ENCODE measurements at regions not wholly inside any gene's neighbourhood (a gene's known extent, or its start where the extent isn't known, plus 50 kb on each side); places are given as distances from the start of the nearest gene placed in this dataset.

DNA sequence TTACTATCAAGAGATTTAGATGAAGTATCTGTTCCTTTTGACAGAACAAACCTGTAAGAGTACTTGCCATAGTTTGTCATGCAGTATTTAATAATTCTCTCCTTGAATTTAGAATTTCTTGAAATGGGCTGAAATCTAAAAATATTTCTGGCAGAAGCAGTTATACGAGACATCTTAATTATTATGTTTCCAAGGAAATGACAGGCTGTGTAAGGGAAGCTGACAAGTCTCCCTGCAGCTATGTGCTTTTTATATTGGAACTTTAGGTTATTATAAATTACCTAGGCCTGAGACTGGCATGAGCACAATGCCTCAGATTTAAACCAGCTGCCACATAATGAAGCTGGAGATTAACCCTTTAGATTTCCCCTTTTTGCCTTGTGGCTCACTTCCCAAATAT lies 365.0 kb upstream of the EPHA6 start:
- no peaks in the 10 kb centered on the region for H3K36me3 Mint-ChIP-seq (ENCODE audit: low read depth)
- peaks cover 31% of the 10 kb centered on the region for H3K9me3 Mint-ChIP-seq
- DNase-seq: no peak
- no peaks in the 10 kb centered on the region; the same call in 1 of the 2 replicates for H3K27me3 Mint-ChIP-seq (ENCODE audit: insufficient read depth)
- no peaks in the 10 kb centered on the region for H3K4me1 Mint-ChIP-seq (ENCODE audit: low read depth)
- no peak overlapping the region for H3K27ac Mint-ChIP-seq
- TF ChIP-seq CTCF (IDR thresholded peaks at IDR 0.05): no peak
- H3K4me3 Mint-ChIP-seq: no peak overlapping the region

GRCh38 chr3:96449803-96450202 lies 364.6 kb upstream of the EPHA6 start:
- TF ChIP-seq CTCF (IDR thresholded peaks at IDR 0.05): no peak
- no peak overlapping the region for H3K27ac Mint-ChIP-seq
- no peaks in the 10 kb centered on the region; the same call in 1 of the 2 replicates for H3K27me3 Mint-ChIP-seq (ENCODE audit: insufficient read depth)
- H3K4me3 Mint-ChIP-seq: no peak overlapping the region
- no peak for DNase-seq
- H3K36me3 Mint-ChIP-seq (ENCODE audit: low read depth): no peaks in the 10 kb centered on the region
- no peaks in the 10 kb centered on the region for H3K4me1 Mint-ChIP-seq (ENCODE audit: low read depth)
- peaks cover 28% of the 10 kb centered on the region for H3K9me3 Mint-ChIP-seq

GRCh38 chr3:96450699-96451098 lies 363.7 kb upstream of the EPHA6 start:
- H3K4me1 Mint-ChIP-seq (ENCODE audit: low read depth): no peaks in the 10 kb centered on the region
- no peak for DNase-seq
- no peaks in the 10 kb centered on the region for H3K36me3 Mint-ChIP-seq (ENCODE audit: low read depth)

GRCh38 chr3:96465521-96465920 lies 348.9 kb upstream of the EPHA6 start:
- H3K36me3 Mint-ChIP-seq (ENCODE audit: low read depth): no peaks in the 10 kb centered on the region
- 0 out of 2 replicates have a peak, but pooled peaks cover 5% of the 10 kb centered on the region for H3K9me3 Mint-ChIP-seq
- no peak overlapping the region for H3K4me3 Mint-ChIP-seq
- no peak for DNase-seq
- no peak overlapping the region for H3K27ac Mint-ChIP-seq
- no peaks in the 10 kb centered on the region; the same call in 1 of the 2 replicates for H3K27me3 Mint-ChIP-seq (ENCODE audit: insufficient read depth)
- TF ChIP-seq CTCF (IDR thresholded peaks at IDR 0.05): no peak
- no peaks in the 10 kb centered on the region for H3K4me1 Mint-ChIP-seq (ENCODE audit: low read depth)

More at GRCh38 chr3:96450699-96451098, 363.7 kb upstream of the EPHA6 start:
- no peak for TF ChIP-seq CTCF (IDR thresholded peaks at IDR 0.05)
- peaks cover 31% of the 10 kb centered on the region for H3K9me3 Mint-ChIP-seq
- H3K27ac Mint-ChIP-seq: no peak overlapping the region
- H3K27me3 Mint-ChIP-seq (ENCODE audit: insufficient read depth): no peaks in the 10 kb centered on the region; the same call in 1 of the 2 replicates
- no peak overlapping the region for H3K4me3 Mint-ChIP-seq

GRCh38 chr3:96466441-96466840 lies 348.0 kb upstream of the EPHA6 start:
- Mint-ChIP-seq H3K4me1 (ENCODE audit: low read depth) (no peaks in the 10 kb centered on the region), H3K36me3 (ENCODE audit: low read depth) (no peaks in the 10 kb centered on the region), H3K27me3 (ENCODE audit: insufficient read depth) (no peaks in the 10 kb centered on the region; the same call in 1 of the 2 replicates), H3K9me3 (0 out of 2 replicates have a peak, but pooled peaks cover 5% of the 10 kb centered on the region), H3K27ac (no peak overlapping the region), H3K4me3 (no peak overlapping the region)
- no peak for DNase-seq
- no peak for TF ChIP-seq CTCF (IDR thresholded peaks at IDR 0.05)

GRCh38 chr3:96467639-96468038 lies 346.8 kb upstream of the EPHA6 start:
- DNase-seq: no peak
- Mint-ChIP-seq H3K27me3 (ENCODE audit: insufficient read depth) (no peaks in the 10 kb centered on the region; the same call in 1 of the 2 replicates), H3K9me3 (peaks cover 10% of the 10 kb centered on the region), H3K4me3 (no peak overlapping the region), H3K36me3 (ENCODE audit: low read depth) (no peaks in the 10 kb centered on the region), H3K4me1 (ENCODE audit: low read depth) (no peaks in the 10 kb centered on the region), H3K27ac (no peak overlapping the region)
- no peak for TF ChIP-seq CTCF (IDR thresholded peaks at IDR 0.05)
